GM18511 (cell line): ENCODE measurements at regions not wholly inside any gene's neighbourhood (a gene's known extent, or its start where the extent isn't known, plus 50 kb on each side); places are given as distances from the start of the nearest gene placed in this dataset.
"Not testable (repeated sequence)": the region's sequence is repeated elsewhere in the genome, so short reads cannot be mapped to it uniquely, and the experiment has no call there.

Experiments
- ATAC-seq: cut with Tn5 transposase; IDR thresholded peaks from one replicate; pipeline ENCODE4 v1.9.1; 2021; ENCODE audit warnings: mild to moderate bottlenecking, moderate library complexity; ENCODE audit not compliant: unreplicated experiment

DNA sequence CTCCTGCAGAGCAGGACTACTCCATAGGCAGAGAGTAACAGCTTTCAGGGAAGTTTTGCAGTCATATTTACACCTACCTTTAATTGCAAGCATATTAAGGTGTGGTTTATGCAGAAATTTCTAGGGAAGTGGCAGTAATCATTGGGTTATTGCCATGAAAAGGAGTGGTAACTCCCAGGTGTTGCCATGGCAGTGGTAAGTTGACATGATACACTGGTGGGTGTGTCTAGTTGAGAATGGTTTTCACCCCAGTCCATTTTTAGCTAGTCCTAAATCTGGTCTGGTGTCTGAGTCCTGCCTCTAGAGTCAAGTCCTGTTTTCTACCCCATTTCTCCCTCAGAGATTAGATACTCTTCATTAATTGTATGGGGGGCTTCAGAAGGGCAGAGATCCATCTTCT is 128.4 kb upstream of the GMNC start:
- ATAC-seq = no peak

DNA sequence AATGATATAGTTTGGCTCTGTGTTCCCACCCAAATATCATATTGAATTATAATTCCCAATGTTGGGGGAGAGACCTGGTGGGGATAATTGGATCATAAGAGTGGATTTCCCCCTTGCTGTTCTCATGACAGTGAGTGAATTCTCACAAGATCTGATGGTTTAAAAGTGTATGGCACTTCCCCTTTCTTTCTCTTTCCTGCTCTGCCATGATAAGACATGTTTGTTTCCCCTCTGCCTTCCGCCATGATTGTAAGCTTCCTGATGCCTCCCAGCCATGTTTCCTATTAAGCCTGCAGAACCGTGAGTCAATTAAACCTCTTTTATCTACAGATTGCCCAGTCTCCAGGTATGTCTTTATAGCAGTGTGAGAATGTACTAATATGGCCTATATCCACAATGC is 126.7 kb upstream of the GMNC start:
- no peak for ATAC-seq

DNA sequence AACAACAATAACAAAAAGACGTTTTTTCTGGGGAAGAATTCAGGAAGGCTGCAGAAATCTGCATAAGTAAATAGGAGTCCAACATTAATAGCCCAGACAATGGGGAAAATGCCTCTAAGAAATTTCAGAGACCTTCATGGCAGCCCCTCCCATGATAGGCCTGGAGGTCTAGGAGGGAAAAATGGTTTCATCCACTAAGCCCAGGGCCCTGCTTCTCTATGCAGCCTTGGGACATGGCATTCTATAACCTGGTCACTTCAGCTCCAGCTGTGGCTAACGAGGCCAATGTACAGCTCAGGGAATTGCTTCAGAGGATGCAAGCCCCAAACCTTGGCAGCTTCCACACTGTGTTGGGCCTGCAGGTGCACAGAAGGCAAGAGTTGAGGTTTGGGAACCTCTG is 125.6 kb upstream of the GMNC start:
- ATAC-seq = no peak

DNA sequence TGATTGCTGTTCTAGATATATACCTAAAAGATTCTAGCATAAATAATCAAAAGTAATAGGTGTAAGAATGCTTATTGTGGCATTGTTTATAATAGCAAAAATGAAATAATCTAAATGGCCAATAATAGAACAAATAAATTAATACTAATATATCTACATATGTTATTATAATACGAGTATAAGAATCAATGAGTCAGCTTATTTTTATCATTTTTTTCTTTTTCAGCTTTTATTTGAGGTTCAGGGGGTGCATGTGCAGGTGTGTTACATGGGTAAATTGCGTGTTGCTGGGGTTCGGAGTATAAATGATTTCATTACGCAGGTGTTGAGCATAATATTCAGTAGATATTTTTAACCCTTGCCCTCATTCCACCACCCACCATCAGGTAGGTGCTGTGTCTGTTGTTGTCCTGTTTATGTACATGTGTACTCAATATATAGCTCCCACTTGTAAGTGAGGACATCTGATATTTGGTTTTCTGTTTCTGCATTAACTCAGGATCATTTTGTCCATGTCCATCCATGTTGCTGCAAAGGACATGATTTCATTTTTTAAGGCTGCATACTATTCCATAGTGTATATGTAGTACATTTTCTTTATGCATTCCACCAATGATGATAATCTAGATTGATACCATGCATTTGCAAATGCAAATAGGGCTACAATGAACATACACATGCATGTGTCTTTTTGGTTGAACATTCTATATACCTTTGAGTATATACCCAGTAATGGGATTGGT is 122.2 kb upstream of the GMNC start:
- no peak for ATAC-seq

DNA sequence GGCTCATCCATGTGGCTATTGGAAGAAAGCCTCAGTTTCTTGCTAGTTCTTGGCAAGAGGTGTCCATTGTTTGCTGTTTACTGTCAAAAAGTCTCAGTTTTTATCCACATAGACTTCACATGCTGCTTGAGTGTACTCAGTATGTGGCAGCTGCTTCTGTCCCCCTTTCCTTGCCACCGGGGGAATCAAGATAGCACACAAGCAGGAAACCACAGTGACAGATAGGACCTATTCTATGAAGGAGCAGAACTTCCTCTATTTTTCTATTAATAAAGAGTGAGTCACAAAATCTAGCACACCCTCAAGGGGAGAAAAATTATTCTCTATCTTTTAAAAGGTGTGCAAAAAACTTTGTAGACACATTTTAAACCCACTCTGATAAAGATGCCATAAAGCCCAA is 121.4 kb upstream of the GMNC start:
- ATAC-seq = peak; percentile 75

DNA sequence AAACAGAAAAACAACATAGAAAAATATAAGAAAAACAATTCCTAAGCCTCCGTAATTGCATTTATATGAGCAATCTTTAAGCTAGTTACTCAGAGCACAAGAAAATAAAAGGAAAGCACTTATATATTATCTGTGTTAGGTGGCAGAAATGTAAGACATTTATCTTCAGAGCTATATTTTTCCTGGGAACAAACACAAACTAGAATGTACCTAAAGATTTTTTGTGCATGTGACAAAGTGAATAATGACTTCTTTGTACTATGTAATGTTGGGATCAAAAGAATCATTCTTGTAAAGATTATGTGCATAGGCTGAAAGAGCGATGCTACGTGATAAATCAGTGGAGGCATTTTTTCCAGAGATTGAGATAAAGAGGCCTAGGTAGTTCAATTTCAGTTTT is 111.3 kb upstream of the GMNC start:
- ATAC-seq = no peak

DNA sequence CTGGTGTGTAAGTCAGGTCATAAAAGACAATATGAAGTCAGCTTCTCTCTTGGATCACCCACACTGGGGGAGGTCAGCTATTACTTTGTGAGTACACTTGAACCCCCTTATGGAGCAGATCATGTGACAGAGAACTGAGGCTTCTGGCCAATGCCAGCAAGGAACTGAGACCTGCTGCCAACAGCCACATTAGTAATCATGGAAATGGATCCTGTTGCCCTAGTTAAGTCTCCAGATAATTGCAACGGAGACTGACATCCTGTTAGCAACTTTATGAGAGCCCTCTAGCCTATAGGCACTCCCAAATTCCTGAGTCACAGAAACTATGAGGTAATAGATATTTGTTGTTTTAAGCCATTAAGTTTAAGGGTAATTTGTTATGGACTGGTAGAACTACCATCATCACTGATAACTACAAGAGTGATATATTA is 110.4 kb upstream of the GMNC start:
- no peak for ATAC-seq

DNA sequence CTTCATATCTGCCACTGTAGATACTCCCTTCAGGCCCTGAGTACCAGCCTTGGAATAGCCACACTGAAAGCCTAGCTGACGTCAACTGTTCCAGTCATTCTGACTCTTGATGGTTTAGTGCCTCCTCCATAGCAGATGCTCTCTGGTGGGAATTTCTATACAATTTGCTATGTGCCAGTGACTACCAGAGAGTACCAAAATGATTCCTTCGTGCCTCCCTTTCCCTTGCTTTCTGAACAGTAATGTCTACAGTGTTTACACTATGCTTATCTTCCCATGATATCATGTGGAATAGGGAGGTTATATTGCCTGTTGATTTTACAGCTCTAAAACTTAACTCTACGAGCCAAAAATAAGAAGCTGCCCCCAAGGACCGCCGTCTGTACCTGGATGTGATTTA is 109.7 kb upstream of the GMNC start:
- ATAC-seq = no peak

DNA sequence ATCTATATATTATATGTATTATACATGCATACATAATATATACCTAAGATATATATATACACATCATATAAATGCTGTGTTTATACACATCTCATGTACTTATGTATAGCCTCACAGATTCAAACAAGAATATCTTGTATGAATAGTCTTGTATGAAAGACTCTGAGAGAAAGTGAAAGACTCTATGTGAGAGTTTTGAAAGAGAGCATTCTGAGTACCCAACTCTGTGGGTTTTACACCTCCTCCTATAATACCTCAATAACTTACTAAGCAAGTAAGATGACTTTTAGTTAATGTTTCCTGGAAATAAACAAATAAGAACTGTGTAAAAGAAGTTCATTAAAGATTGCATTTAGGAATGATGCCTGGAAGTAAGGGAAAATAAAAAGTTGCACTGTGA is 108.1 kb upstream of the GMNC start:
- ATAC-seq = no peak

DNA sequence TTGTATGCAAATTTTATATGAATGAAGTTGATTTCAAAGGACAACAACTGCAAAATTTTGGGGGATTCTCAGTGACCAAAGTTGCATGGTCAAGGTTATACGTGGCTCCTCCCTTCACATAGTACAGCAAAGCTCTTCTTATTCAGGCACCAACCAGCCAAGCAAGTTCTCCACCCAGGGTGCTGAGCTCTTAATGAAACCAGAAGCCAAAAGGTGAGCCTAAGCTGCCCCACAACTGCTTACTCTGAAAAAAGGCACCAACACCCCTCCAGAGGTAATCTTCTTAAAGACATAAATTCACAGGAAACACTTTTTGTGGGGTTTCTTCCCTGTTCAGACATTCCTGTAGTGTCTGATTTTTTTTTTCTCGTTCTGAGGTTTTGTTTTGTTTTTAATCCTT is 106.1 kb upstream of the GMNC start:
- ATAC-seq = no peak

DNA sequence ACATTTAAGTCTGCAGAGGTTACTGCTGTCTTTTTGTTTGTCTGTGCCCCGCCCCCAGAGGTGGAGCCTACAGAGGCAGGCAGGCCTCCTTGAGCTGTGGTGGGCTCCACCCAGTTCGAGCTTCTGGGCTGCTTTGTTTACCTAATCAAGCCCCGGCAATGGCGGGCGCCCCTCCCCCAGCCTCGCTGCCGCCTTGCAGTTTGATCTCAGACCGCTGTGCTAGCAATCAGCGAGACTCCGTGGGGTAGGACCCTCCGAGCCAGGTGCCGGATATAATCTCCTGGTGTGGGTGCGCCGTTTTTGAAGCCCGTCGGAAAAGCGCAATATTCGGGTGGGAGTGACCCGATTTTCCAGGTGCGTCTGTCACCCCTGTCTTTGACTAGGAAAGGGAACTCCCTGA is 102.4 kb upstream of the GMNC start:
- ATAC-seq = not testable (repeated sequence)

DNA sequence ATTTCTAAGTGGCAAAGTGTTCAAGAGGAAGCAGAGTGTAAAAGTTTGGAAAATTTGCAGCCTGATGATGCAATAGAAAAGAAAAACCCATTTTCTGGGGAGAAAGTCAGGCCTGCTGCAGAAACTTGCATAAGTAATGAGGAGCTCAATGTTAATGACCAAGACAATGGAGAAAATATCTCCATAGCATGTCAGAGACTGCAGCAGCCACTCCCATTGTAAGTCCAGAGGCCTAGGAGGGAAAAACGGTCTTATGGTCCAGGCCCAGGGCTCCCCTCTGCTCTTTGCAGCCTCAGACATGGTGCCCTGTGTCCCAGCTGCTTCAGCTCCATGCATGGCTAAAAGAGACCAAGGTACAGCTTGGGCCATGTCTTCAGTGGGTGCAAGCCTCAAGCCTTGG is 96.6 kb upstream of the GMNC start:
- no peak for ATAC-seq

DNA sequence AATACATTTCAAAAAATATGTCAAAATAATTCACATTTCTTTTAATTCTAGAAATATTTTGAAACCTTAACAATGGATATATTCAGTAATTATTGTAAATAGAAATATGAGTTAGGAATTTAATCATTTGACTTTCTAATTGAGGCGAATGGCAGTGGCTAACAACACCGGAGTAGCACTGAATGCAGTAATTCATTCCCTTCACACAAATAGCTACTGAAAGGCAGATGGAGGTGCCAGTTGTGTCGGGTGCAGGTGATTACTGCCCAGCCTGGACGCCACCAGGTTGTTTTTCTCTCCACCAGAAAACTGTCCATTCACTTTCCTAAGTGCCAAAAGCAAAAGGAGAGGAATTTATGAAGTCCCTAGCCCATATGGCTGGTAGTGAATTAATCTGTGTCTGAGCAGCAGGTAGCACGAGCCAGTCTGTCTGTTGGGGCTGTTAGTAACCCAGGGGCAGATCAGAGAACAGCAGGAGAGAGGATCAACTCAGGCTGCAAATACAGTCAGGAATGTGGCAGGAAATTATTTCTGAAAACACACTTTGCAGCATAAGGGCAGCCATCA is 79.3 kb upstream of the GMNC start:
- no peak for ATAC-seq

DNA sequence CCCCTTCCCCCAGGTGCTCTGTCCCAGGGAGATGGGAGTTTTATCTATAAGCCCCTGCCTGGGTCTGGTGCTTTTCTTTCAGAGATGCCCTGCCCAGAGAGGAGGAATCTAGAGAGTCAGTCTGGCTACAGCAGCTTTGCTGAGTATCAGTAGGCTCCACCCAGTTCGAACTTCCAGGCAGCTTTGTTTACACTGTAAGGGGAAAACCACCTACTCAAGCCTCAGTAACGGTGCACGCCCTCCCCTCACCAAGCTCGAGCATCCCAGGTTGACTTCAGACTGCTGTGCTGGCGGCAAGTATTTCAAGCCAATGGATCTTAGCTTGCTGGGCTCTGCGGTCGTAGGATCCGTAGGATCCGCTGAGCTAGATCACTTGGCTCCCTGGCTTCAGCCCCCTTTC is 72.1 kb upstream of the GMNC start:
- ATAC-seq = not testable (repeated sequence)

DNA sequence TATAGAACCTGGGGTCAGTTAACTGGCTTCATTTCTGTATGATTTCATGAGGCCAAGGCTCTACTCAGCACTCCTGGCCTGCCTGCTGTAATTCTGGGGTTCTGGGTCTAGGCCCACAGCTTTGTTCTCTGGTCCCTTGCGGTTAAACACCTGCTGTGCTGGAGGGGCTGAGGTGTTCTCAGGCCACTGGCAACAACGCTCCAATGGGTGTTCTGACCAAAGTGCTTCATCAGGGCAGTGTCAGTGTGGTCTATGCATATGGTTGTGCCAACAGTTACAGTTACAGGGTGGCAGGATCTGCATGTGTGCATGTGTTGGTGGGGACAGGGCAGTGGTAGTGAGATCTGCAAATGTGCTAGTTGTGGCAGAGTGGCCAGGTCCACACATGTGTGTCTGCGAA is 64.1 kb upstream of the GMNC start:
- no peak for ATAC-seq

DNA sequence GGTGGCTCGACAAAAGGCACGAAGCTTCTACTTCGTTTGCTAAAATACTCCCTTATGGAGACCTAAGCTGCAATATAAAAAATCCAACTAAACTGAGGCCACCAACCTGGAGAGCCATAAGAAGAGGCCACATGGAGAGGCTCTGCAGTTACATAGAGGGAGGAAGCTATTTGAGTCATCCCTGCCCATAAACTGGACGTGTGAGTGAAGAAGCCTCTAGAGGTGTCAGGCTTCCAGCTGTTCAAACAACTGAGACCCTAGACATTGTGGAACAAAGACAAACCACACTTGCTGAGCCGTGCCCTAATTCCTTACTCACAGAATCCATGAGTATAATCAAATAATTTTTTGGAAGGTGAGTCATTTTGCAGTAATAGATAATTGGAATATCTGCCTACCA is 50.2 kb upstream of the GMNC start:
- ATAC-seq = no peak
